OCI-LY3 (cell line): ENCODE measurements at regions not wholly inside any gene's neighbourhood (a gene's known extent, or its start where the extent isn't known, plus 50 kb on each side); places are given as distances from the start of the nearest gene placed in this dataset.

ENCODE experiments used
- CTCF ChIP-seq: fragments of 200-600, 300-600 bp; sonication (generic); IDR thresholded peaks from 2 replicates; pipeline ENCODE4 v1.5.1; 2014; ENCODE audit warnings: antibody characterized with exemption, low read length, low read depth
- EZH2phosphoT487 ChIP-seq: fragments of 200-600 bp; shearing (Covaris generic); IDR thresholded peaks from 2 replicates; pipeline ENCODE4 v1.6.1; 2018; ENCODE audit warnings: antibody characterized with exemption, mixed run types, low read depth

DNA sequence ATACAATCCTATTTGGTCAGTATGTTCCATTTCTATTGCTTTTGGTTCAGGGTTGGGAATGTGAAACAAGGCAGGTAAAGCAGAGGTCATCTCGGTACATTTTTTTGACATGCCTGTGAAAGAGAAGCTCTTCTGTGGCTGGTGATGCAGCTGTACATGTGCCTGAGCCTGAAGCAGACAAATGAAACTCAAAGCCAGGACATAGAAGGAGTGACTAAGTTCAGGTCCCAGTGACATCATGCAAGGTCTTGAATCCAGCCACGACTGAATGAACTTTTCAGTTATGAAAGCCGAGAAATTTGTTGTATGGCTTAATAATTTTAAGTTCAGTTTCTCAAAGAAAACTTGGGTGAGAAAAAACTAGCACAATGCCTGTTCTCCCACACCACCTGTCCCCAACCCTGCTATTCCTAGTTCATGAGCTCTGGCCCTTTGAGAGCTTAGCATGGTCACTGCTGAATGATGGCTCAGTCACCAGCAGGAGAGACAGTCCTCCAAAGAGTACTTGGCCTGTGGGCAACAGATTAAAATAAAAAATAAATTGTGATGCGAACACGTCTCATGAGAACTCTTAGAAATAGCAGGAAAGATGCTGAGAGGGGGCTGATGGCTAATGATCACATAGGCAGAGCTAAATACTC is 600.2 kb upstream of the GRM7 start:
- TF ChIP-seq CTCF (no peak), EZH2phosphoT487 (no peak)
